SK-N-SH (cell line): ENCODE measurements at regions not wholly inside any gene's neighbourhood (a gene's known extent, or its start where the extent isn't known, plus 50 kb on each side); places are given as distances from the start of the nearest gene placed in this dataset.

Experiments
- CTCF ChIA-PET: fragments of 300-600, 350-600 bp; formaldehyde crosslinking; extraction: SDS; loops from one replicate; lab custom pipeline; 2021; lab: Yijun Ruan, JAX
- POLR2A ChIA-PET: fragments of 350-600 bp; sonication (Branson Sonifier 250); formaldehyde crosslinking; extraction: SDS; loops from one replicate; lab custom pipeline; 2020; ENCODE audit warnings: antibody characterized with exemption, inconsistent platforms; lab: Yijun Ruan, JAX
- DNase-seq: peaks from one replicate; pipeline ENCODE4 v3.0.0; 2012
- H2AFZ ChIP-seq: fragments of 200-600 bp; sonication (generic); 2 replicates; pipeline ENCODE4 v1.8.1; 2016; ENCODE audit warnings: antibody characterized with exemption, mild to moderate bottlenecking, low read depth
- H3F3A ChIP-seq: fragments of 200-600 bp; sonication (generic); replicated peaks from 2 replicates; pipeline ENCODE3; 2016; ENCODE audit warnings: antibody characterized with exemption, mild to moderate bottlenecking; ENCODE audit not compliant: insufficient read depth
- H3K27ac ChIP-seq, 2 experiments: fragments of 200-500 bp in 1 of 2; fragments of 200-600 bp in 1 of 2; sonication (Bioruptor generic) in 1 of 2; sonication (generic), shearing (Covaris generic) in 1 of 2; 2 replicates each; pipeline versions ENCODE4 v1.5.1 to v1.6.1; 2014 to 2016; ENCODE audit warnings: low read depth in 2 of 2, inconsistent platforms in 1 of 2, low read length in 1 of 2, mild to moderate bottlenecking in 1 of 2, mixed read lengths in 1 of 2
- H3K27me3 ChIP-seq: fragments of 200-600 bp; sonication (generic), shearing (Covaris generic); 2 replicates; pipeline ENCODE4 v1.6.1; 2016; ENCODE audit warnings: mixed run types; ENCODE audit not compliant: insufficient read depth
- H3K36me3 ChIP-seq, 2 experiments: fragments of 200-500 bp in 1 of 2; fragments of 200-600 bp in 1 of 2; sonication (Bioruptor generic) in 1 of 2; sonication (generic) in 1 of 2; replicated peaks in 1 of 2; 2 replicates each; pipeline versions ENCODE3 to v1.5.1; 2014 to 2016; ENCODE audit warnings: low read length in 1 of 2, mild to moderate bottlenecking in 1 of 2; ENCODE audit not compliant: insufficient read depth in 2 of 2, control insufficient read depth in 1 of 2
- H3K4me1 ChIP-seq, 2 experiments: fragments of 200-500 bp in 1 of 2; fragments of 200-600 bp in 1 of 2; sonication (Bioruptor generic) in 1 of 2; sonication (generic), shearing (Covaris generic) in 1 of 2; 2 replicates each; pipeline versions ENCODE4 v1.5.1 to v1.6.1; 2014 to 2016; ENCODE audit warnings: low read depth in 1 of 2, low read length in 1 of 2, mixed run types in 1 of 2; ENCODE audit not compliant: insufficient read depth in 2 of 2, control insufficient read depth in 1 of 2
- H3K4me2 ChIP-seq: fragments of 200-600 bp; sonication (generic), shearing (Covaris generic); 2 replicates; pipeline ENCODE4 v1.6.1; 2017; ENCODE audit warnings: mixed run types
- H3K4me3 ChIP-seq, 2 experiments: fragments of 200-500 bp in 1 of 2; fragments of 200-600 bp in 1 of 2; sonication (Bioruptor generic) in 1 of 2; sonication (generic), shearing (Covaris generic) in 1 of 2; 2 replicates each; pipeline versions ENCODE4 v1.5.1 to v1.8.1; 2014 to 2016; ENCODE audit warnings: low read depth in 2 of 2, inconsistent platforms in 1 of 2, low read length in 1 of 2, mild to moderate bottlenecking in 1 of 2, mixed read lengths in 1 of 2, moderate library complexity in 1 of 2
- H3K79me2 ChIP-seq: fragments of 200-600 bp; sonication (generic); 2 replicates; pipeline ENCODE4 v1.8.1; 2017; ENCODE audit warnings: mild to moderate bottlenecking; ENCODE audit not compliant: insufficient read depth
- H3K9ac ChIP-seq: fragments of 200-600 bp; sonication (generic); 2 replicates; pipeline ENCODE4 v1.6.1; 2017; ENCODE audit warnings: mixed run types
- H3K9me2 ChIP-seq: fragments of 200-600 bp; sonication (generic); 2 replicates; pipeline ENCODE4 v1.6.1; 2017; ENCODE audit warnings: mixed run types
- H3K9me3 ChIP-seq: fragments of 200-600 bp; sonication (generic); 2 replicates; pipeline ENCODE4 v1.6.1; 2017; ENCODE audit warnings: mixed run types, mild to moderate bottlenecking, moderate library complexity
- H4K20me1 ChIP-seq: fragments of 200-600 bp; sonication (generic); 2 replicates; pipeline ENCODE4 v1.6.1; 2017; ENCODE audit warnings: mild to moderate bottlenecking, mixed run types; ENCODE audit not compliant: insufficient read depth
- CHD2 ChIP-seq: fragments of 150-350 bp; IDR thresholded peaks from 2 replicates; pipeline ENCODE4 v1.6.1; 2018; ENCODE audit warnings: low read length; ENCODE audit not compliant: partially characterized antibody
- ELF1 ChIP-seq: IDR thresholded peaks from 2 replicates; pipeline ENCODE4 v1.4.0; 2012
- EP300 ChIP-seq, 2 experiments: IDR thresholded peaks; 2 replicates each; pipeline versions ENCODE4 v1.4.0 to v1.6.1; 2012; ENCODE audit warnings: borderline replicate concordance in 1 of 2, low read depth in 1 of 2, low read length in 1 of 2
- EZH2phosphoT487 ChIP-seq: fragments of 200-600 bp; sonication (generic); IDR thresholded peaks from 2 replicates; pipeline ENCODE4 v1.6.1; 2017; ENCODE audit warnings: low read depth, mixed run types, mild to moderate bottlenecking, antibody characterized with exemption, moderate library complexity, borderline replicate concordance
- FOXJ3 ChIP-seq: sonication (generic); formaldehyde crosslinking; IDR thresholded peaks from 2 replicates; pipeline ENCODE4 v1.5.1; 2020; ENCODE audit warnings: mild to moderate bottlenecking, missing genetic modification reagents
- FOXM1 ChIP-seq: IDR thresholded peaks from 2 replicates; pipeline ENCODE4 v1.4.0; 2012; ENCODE audit warnings: low read depth, mild to moderate bottlenecking
- GABPA ChIP-seq: IDR thresholded peaks from 2 replicates; pipeline ENCODE4 v1.4.0; 2012; ENCODE audit warnings: low read depth, mild to moderate bottlenecking
- GATA2 ChIP-seq: sonication (generic); formaldehyde crosslinking; IDR thresholded peaks from 2 replicates; pipeline ENCODE4 v1.5.0; 2020; ENCODE audit warnings: mild to moderate bottlenecking, missing genetic modification reagents
- IRF3 ChIP-seq: fragments of 150-350 bp; IDR thresholded peaks from 2 replicates; pipeline ENCODE4 v1.6.1; 2016; ENCODE audit warnings: mild to moderate bottlenecking, low read depth, low read length
- JUND ChIP-seq: IDR thresholded peaks from 2 replicates; pipeline ENCODE4 v1.4.0; 2012
- MAX ChIP-seq: IDR thresholded peaks from 2 replicates; pipeline ENCODE4 v1.4.0; 2012; ENCODE audit warnings: low read depth
- MEF2A ChIP-seq: IDR thresholded peaks from 2 replicates; pipeline ENCODE4 v1.4.0; 2012; ENCODE audit warnings: low read depth, borderline replicate concordance
- MXI1 ChIP-seq: IDR thresholded peaks from 2 replicates; pipeline ENCODE4 v1.6.1; 2012; ENCODE audit warnings: mild to moderate bottlenecking, low read depth, low read length, improper control_type of control experiment
- NFIC ChIP-seq: IDR thresholded peaks from 2 replicates; pipeline ENCODE4 v1.4.0; 2012; ENCODE audit warnings: borderline replicate concordance
- NRF1 ChIP-seq: IDR thresholded peaks from 2 replicates; pipeline ENCODE4 v1.6.1; 2012; ENCODE audit warnings: low read depth, mild to moderate bottlenecking, low read length
- POLR2AphosphoS5 ChIP-seq: IDR thresholded peaks from 2 replicates; pipeline ENCODE4 v1.6.1; 2012; ENCODE audit warnings: low read depth, low read length
- RAD21 ChIP-seq: IDR thresholded peaks from 2 replicates; pipeline ENCODE4 v1.6.1; 2012; ENCODE audit warnings: mild to moderate bottlenecking, low read length
- RCOR1 ChIP-seq: fragments of 150-350 bp; IDR thresholded peaks from 2 replicates; pipeline ENCODE4 v1.6.1; 2017; ENCODE audit warnings: antibody characterized with exemption, low read length
- RFX5 ChIP-seq: IDR thresholded peaks from 2 replicates; pipeline ENCODE4 v1.6.1; 2012; ENCODE audit warnings: mild to moderate bottlenecking, improper control_type of control experiment, low read length
- RXRA ChIP-seq: IDR thresholded peaks from 2 replicates; pipeline ENCODE4 v1.4.0; 2012; ENCODE audit warnings: low read depth, mild to moderate bottlenecking, borderline replicate concordance
- SIN3A ChIP-seq: IDR thresholded peaks from 2 replicates; pipeline ENCODE4 v1.6.1; 2012; ENCODE audit warnings: low read depth, mild to moderate bottlenecking, low read length, moderate library complexity, borderline replicate concordance
- SMC3 ChIP-seq: IDR thresholded peaks from 2 replicates; pipeline ENCODE4 v1.6.1; 2012; ENCODE audit warnings: low read depth, low read length, improper control_type of control experiment
- TAF1 ChIP-seq: IDR thresholded peaks from 2 replicates; pipeline ENCODE4 v1.6.1; 2012; ENCODE audit warnings: low read depth, mild to moderate bottlenecking, low read length, moderate library complexity, borderline replicate concordance
- TCF12 ChIP-seq: IDR thresholded peaks from 2 replicates; pipeline ENCODE4 v1.4.0; 2012
- USF1 ChIP-seq: IDR thresholded peaks from 2 replicates; pipeline ENCODE4 v1.4.0; 2012; ENCODE audit warnings: low read depth, borderline replicate concordance
- USF2 ChIP-seq: fragments of 150-350 bp; IDR thresholded peaks from 2 replicates; pipeline ENCODE4 v1.6.1; 2017; ENCODE audit warnings: antibody characterized with exemption, low read length, low read depth, borderline replicate concordance
- YY1 ChIP-seq: IDR thresholded peaks from 2 replicates; pipeline ENCODE4 v1.4.0; 2012; ENCODE audit warnings: low read depth, mild to moderate bottlenecking
- ZBTB33 ChIP-seq: IDR thresholded peaks from 2 replicates; pipeline ENCODE4 v1.4.0; 2012; ENCODE audit warnings: low read depth, borderline replicate concordance
- WGBS: methylation state at CpG from one replicate; pipeline ENCODE4 v1.1.6; 2017; ENCODE audit warnings: low lambda C conversion rate; 5-methylcytosine and 5-hydroxymethylcytosine counted together

GRCh38 chr5:125412561-125413495 lies 666.4 kb upstream of the ZNF608 start:
- DNase-seq: peak; percentile 73
- Histone ChIP-seq H3K27me3 (no peaks in the 10 kb centered on the region), H4K20me1 (no peaks in the 10 kb centered on the region), H3K27ac (peak overlapping the region; percentile 93 to 98), H3K4me2 (peak overlapping the region; percentile 72), H3K36me3 (no peaks in the 10 kb centered on the region), H3K79me2 (no peaks in the 10 kb centered on the region), H3K9ac (peak overlapping the region; percentile 22; the same call in 1 of the 2 replicates), H3K9me2 (no peaks in the 10 kb centered on the region), H3F3A (peaks cover 48% of the 10 kb centered on the region), H2AFZ (no peak overlapping the region), H3K9me3 (no peaks in the 10 kb centered on the region), H3K4me1 (peaks cover 51 to 58% of the 10 kb centered on the region in 2 experiments), H3K4me3 (peak overlapping the region; percentile 22 to 31; a peak in 3 of 4 replicates)
- WGBS: 24% methylated on average over 14 of the region's 14 CpGs
- CTCF ChIA-PET: interaction anchor here (0.6 to 2.5 kb wide), 10 partner anchors 9 to 1126 kb away, joined by 3 to 16 read pairs (median 4); no protein-coding TSS in a partner anchor
- POLR2A ChIA-PET: interaction anchor here (1.3 to 7.1 kb wide), 4 partner anchors 67 to 665 kb away, joined by 3 to 64 read pairs (median 32); partner anchors contain the start of gene ZNF608
- TF ChIP-seq FOXM1: peak; percentile 60; the same call in 1 of the 2 replicates
- peak in 1 of 2 experiments; percentile 92; a peak in 3 of 4 replicates for TF ChIP-seq EP300 (IDR thresholded peaks at IDR 0.05; ENCODE audit: borderline replicate concordance in 1 of 2, low read depth in 1 of 2, low read length in 1 of 2)
- peak; percentile 3; the same call in 1 of the 2 replicates for TF ChIP-seq MAX
- TF ChIP-seq SIN3A: peak; percentile 54; the same call in 1 of the 2 replicates
- 0 out of 2 replicates have a peak, but pooled peaks have one; percentile 32 for TF ChIP-seq GATA2 (CRISPR knock-in tag)
- peak; percentile 73; the same call in 1 of the 2 replicates for TF ChIP-seq MEF2A
- no peak for TF ChIP-seq ELF1
- TF ChIP-seq SMC3: peak; percentile 72
- no peak for TF ChIP-seq TAF1
- no peak for TF ChIP-seq RXRA
- 0 out of 2 replicates have a peak, but pooled peaks have one; percentile 29 for TF ChIP-seq POLR2AphosphoS5
- no peak for TF ChIP-seq IRF3
- TF ChIP-seq NRF1: no peak
- no peak for TF ChIP-seq YY1
- TF ChIP-seq FOXJ3: peak; percentile 81
- TF ChIP-seq JUND: peak; percentile 44; the same call in 1 of the 2 replicates
- TF ChIP-seq CHD2: peak; percentile 54
- peak; percentile 54; the same call in 1 of the 2 replicates for TF ChIP-seq USF1
- no peak for TF ChIP-seq GABPA
- TF ChIP-seq EZH2phosphoT487: no peak
- no peak for TF ChIP-seq RFX5
- TF ChIP-seq MXI1: peak; percentile 89
- no peak for TF ChIP-seq ZBTB33
- no peak for TF ChIP-seq USF2
- TF ChIP-seq RCOR1: peak; percentile 78
- no peak for TF ChIP-seq NFIC
- peak; percentile 84 for TF ChIP-seq RAD21
- TF ChIP-seq TCF12: peak; percentile 74
